ENCODE measurements at regions not wholly inside any gene's neighbourhood (a gene's known extent, or its start where the extent isn't known, plus 50 kb on each side); places are given as distances from the start of the nearest gene placed in this dataset.

- DNase-seq: peak; percentile 48
- no peaks in the 10 kb centered on the region for H3K36me3 Mint-ChIP-seq (ENCODE audit: low read depth)
- H3K4me3 Mint-ChIP-seq: no peak overlapping the region
- no peaks in the 10 kb centered on the region for H3K9me3 Mint-ChIP-seq
- H3K4me1 Mint-ChIP-seq: peaks cover 35% of the 10 kb centered on the region
- H3K27me3 Mint-ChIP-seq (ENCODE audit: low read depth, poor library complexity): peaks cover 52% of the 10 kb centered on the region
- no peak overlapping the region for H3K27ac Mint-ChIP-seq
- no peak for TF ChIP-seq CTCF (IDR thresholded peaks at IDR 0.05)
Observed at GRCh38 chr17:77637818-77638575, 320.5 kb upstream of the TNRC6C start.

- Mint-ChIP-seq H3K4me1 (peaks cover 41% of the 10 kb centered on the region), H3K27me3 (ENCODE audit: low read depth, poor library complexity) (peaks cover 52% of the 10 kb centered on the region)
- TF ChIP-seq CTCF (IDR thresholded peaks at IDR 0.05): no peak
Observed at GRCh38 chr17:77640252-77640651, 318.3 kb upstream of the TNRC6C start.

GRCh38 chr17:77640916-77641605, 317.4 kb upstream of the TNRC6C start:
- H3K4me3 Mint-ChIP-seq: no peak overlapping the region
- H3K27me3 Mint-ChIP-seq (ENCODE audit: low read depth, poor library complexity): peaks cover 44% of the 10 kb centered on the region
- no peak for TF ChIP-seq CTCF (IDR thresholded peaks at IDR 0.05)
- peaks cover 4% of the 10 kb centered on the region for H3K9me3 Mint-ChIP-seq
- H3K4me1 Mint-ChIP-seq: peaks cover 49% of the 10 kb centered on the region
- DNase-seq: no peak
- H3K36me3 Mint-ChIP-seq (ENCODE audit: low read depth): no peaks in the 10 kb centered on the region
- no peak overlapping the region for H3K27ac Mint-ChIP-seq

More at GRCh38 chr17:77640252-77640651, 318.3 kb upstream of the TNRC6C start:
- Mint-ChIP-seq H3K36me3 (ENCODE audit: low read depth) (no peaks in the 10 kb centered on the region), H3K9me3 (no peaks in the 10 kb centered on the region), H3K4me3 (no peak overlapping the region), H3K27ac (no peak overlapping the region)
- no peak for DNase-seq

GRCh38 chr17:77641718-77642117, 316.8 kb upstream of the TNRC6C start:
- Mint-ChIP-seq H3K4me1 (peaks cover 53% of the 10 kb centered on the region), H3K36me3 (ENCODE audit: low read depth) (no peaks in the 10 kb centered on the region), H3K27me3 (ENCODE audit: low read depth, poor library complexity) (peaks cover 44% of the 10 kb centered on the region), H3K9me3 (peaks cover 4% of the 10 kb centered on the region), H3K27ac (no peak overlapping the region), H3K4me3 (no peak overlapping the region)
- no peak for DNase-seq
- TF ChIP-seq CTCF (IDR thresholded peaks at IDR 0.05): no peak

GRCh38 chr17:77644181-77645071, 314.1 kb upstream of the TNRC6C start:
- no peak overlapping the region for H3K4me3 Mint-ChIP-seq
- peaks cover 30% of the 10 kb centered on the region for H3K27me3 Mint-ChIP-seq (ENCODE audit: low read depth, poor library complexity)
- no peak for DNase-seq
- no peak overlapping the region for H3K27ac Mint-ChIP-seq
- no peaks in the 10 kb centered on the region for H3K36me3 Mint-ChIP-seq (ENCODE audit: low read depth)
- H3K4me1 Mint-ChIP-seq: peaks cover 45% of the 10 kb centered on the region
- peaks cover 28% of the 10 kb centered on the region for H3K9me3 Mint-ChIP-seq
- TF ChIP-seq CTCF (IDR thresholded peaks at IDR 0.05): no peak
